ENCODE measurements at regions not wholly inside any gene's neighbourhood (a gene's known extent, or its start where the extent isn't known, plus 50 kb on each side); places are given as distances from the start of the nearest gene placed in this dataset.

DNA sequence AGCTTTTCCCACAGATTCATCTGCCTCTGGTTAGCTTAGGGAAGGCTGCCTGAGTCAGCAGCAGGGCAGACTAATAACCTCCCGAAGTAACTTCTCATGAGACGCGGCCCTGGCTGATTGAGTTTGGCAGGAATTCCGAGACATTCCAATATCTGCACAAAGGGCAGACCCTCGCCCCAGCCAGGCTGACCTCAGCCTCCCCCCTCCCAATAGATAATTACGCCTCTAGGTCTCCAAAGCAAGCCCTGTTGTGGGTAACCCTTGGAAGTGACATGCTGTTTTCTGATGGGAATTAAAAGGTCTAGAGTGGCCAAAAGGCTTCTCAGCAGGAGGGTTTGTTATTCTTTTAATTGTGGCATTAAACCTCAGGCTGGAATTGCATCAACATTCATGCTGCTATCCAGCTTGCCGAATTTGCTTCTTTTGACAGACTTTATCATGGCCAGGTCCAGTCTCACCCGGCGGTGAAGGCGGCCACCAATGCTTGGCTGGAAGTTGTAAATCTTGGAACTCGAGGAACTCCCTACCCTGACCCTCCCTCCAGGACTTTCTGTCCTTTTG, 98.0 kb upstream of the SLC14A2 start:
- in situ Hi-C loops (cut with MboI; ENCODE audit: low sequenced_read_pairs) = no loop called here

DNA sequence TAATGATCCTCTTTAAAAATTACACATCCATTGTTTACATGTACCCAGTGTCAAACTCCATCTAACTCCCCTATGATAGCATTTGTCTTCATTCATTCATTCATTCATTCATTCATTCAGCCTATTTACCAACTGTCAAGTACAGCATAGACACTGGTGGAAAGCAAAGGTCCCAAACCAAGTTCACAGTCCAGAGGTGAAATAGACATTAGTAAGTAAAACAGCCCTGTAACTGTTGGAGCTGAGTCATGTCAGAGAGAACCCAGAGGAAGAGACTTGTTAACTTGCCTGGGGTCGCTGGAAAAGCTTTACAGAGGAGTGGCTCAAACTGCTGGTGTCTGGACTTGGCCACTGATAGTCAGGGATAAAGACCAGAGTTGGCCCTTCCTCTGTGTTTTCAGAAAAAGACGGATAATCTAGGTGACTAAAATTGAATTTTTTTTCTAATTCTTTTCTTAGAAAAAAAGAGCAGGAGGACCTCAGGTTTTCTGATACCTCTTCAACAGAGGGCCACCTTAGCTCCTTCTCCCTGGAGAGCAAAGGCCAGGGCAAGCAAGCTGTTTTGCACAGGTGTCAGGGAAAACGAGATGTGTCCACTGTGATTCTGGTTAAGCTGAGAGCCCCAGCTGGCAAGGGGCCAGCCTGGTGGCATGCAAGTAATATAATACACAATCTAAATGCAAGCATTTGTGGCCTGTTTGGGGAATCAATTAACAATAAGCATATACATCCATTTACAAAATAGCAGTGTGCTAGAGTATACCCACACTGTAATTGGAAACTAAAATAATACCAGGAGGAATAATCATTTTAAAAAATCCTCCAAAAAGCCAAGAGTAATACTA, 96.7 kb upstream of the SLC14A2 start:
- in situ Hi-C loops (cut with MboI; ENCODE audit: low sequenced_read_pairs) = no loop called here

DNA sequence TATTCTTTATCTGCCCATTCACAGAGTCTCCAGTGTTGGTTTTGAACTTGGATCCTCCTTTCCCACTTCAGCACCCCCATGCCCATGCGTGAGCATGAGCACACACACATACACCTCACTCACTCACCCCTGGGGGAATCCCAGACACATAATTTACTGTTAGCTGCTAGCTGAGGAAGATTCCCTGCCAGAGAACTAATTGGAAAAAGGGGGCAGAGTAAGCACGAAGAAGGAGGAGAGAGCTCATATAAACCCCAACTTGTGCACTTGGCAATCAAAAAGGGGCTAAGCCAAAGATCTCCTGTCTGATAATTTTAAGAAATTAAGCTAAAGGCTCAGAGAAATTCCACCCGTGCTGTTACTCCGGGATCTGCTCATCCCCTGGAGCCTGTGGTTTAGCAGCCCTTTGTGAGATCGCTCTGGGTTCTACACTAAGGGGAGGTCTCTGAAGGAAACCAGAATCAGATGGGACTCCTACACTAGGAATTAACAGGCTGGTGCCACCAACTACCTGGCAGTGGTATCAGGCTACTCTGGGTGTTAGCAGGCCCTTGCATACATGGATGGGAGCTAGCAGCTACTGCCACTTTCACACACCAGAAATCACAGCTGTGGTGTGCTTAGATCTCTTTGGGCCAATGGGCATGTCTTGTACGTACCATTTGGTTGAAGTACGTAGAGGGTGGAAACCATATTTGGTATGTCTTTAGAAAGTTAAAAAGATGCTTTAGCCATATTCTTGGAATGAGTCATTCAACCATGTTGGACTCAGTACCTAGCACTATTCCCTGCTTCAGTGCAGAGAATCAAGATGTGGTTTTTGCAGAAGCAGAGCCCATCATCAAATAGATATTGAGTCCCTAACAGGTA, 95.6 kb upstream of the SLC14A2 start:
- in situ Hi-C loops (cut with MboI; ENCODE audit: low sequenced_read_pairs) = no loop called here

DNA sequence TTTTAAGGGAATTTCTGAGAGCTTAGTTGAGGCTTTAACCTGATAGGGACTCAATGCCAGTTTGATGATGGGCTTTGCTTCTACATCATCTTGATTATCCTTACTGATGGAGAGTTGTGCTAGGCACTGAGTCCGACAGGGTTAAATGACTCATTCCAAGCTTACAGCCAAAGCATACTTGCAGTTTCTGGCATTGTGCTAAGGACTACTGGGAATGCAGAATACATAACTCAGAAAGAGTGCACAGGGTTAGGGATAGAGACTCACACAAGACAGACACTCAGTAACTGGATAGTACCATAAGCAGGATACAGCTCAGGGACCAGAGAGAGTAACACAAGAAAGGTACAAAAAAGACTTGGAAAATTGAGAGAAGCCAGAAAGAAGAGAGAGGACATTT, 94.1 kb upstream of the SLC14A2 start:
- in situ Hi-C loops (cut with MboI; ENCODE audit: low sequenced_read_pairs) = no loop called here

DNA sequence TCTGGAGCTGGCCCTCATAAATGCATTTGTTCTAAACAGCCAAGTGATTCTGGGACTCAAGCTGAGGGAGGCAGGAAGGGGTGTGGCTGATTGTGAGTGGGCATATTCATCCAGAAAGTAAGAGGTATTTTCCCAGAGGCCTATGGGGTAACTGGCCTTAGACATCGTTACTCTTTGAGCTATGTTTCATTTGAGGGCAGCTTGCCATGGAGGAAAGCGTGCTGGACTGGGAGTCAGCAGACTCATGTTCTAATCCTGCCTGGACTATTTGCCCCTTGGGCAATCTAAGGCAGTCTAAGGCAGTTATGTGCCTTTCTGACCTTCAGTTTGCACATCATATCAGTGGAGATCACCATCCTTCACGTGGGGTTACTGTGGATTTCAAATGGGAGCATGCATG, 93.5 kb upstream of the SLC14A2 start:
- in situ Hi-C loops (cut with MboI; ENCODE audit: low sequenced_read_pairs) = no loop called here

DNA sequence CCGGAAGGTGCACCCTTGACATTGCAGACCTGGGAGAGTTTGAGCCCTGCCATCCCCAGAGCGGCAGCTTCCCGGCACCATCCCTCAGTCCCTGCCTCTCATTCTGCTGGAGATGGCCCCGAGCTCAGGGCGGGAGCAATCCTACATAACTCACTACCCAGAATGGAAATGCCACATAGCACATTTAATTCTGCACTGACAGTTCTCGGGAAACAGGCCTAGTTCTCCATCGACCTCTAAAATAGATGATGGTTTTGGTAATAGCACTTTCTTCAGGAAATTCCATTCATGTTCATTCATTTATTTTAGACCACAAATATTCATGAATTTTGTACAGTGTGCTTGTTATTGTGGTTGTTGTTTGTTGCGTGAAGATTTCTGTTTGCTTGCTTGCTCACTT, 92.9 kb upstream of the SLC14A2 start:
- in situ Hi-C loops (cut with MboI; ENCODE audit: low sequenced_read_pairs) = no loop called here

DNA sequence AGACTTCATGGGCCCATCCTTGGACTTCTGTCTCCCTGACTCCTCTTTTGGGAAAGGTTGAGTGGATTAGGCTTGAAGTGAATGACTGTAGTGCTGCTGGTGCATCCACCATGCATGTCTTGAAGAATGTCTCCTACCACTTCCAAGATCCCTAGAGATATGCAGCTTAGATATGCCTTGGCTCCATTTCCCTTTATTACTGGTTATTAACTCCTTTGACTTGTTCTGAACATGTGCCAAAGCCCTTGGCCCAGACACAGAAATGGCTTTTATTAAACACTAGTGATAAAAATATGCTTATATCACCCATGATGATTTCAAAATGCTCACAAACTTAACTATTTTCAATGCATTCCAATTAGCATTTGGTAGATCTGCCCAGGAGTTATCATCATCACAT, 90.0 kb upstream of the SLC14A2 start:
- in situ Hi-C loops (cut with MboI; ENCODE audit: low sequenced_read_pairs) = no loop called here

DNA sequence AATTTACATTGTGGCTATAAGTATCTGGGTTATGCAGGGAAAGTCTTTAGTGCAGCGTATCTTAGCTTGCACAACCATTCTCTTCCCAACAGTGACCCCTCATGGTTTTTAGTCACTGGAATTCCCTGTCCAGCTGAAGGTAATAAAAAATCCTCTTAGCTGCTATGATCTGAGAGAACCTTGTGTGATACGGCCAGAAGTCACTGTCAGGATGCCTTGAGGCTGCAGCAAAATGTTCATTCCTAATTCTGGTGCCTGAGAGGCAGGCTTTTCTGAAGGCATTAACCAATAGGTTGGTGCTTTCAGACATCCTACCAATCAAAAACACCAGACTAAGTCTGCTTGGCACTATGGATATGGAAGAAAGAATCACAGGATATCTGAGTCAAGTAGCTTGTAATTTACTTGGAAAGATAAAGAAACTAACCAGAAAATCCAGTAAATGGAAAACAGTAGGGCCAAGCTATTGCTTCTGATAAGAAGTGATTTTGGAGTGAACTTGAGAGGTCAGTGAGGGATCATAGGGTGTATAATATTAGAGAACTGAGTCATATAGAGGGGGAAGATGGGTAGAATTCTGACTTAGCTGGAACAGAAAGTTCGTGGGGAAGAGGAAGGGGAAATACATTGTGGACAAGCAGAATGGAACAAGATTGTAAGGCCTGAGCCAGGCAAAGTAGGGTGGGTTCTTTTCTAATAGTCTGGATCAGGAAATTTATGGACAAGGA, 89.0 kb upstream of the SLC14A2 start:
- in situ Hi-C loops (cut with MboI; ENCODE audit: low sequenced_read_pairs) = no loop called here

DNA sequence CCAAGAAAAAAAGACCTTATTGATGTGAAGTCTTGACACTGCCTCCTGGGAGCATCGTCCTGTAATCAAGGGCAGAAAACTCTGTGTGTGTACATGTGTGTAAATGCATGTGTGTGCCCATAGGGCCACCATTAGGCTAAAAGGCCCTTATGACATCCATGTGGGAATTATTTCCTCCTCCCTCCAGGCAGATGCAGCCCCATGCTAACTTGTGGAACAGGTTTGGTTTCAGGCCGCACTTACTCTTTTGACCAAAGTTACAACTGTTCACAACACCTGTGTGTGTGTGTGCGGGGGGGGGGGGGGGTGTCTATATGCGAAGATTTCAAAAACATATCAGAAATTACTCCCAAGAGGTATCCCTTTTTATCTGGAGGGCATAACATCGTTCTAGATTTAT, 87.4 kb upstream of the SLC14A2 start:
- in situ Hi-C loops (cut with MboI; ENCODE audit: low sequenced_read_pairs) = no loop called here

DNA sequence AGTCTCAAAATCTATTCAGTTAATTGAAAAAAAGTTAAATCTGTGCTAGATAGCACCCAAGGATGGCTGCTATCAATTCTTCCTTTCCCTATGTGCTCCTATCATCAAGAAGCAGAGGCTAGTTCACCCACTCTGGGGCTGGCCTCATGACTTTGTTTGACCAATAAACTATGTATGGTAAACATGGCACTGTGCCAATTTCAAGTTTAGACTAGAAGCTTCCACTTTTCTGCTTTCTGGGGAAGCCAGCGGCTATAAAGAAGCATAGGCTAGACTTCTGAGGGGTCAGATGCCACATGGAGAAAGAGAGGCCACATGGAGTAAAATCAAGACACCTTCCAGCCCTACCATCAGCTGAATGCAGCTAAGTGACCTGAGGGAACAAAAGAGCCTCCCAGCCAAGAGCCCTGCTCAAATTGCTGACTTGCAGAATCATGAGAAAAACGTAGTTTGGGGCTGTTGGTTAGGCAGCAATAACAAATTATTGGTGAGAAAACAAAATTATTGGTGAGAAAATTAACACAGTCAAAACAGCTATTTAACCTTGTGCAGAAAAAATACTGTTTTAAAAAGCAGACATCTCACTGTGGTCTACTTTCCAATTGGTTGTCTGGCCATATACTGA, 86.5 kb upstream of the SLC14A2 start:
- in situ Hi-C loops (cut with MboI; ENCODE audit: low sequenced_read_pairs) = no loop called here

DNA sequence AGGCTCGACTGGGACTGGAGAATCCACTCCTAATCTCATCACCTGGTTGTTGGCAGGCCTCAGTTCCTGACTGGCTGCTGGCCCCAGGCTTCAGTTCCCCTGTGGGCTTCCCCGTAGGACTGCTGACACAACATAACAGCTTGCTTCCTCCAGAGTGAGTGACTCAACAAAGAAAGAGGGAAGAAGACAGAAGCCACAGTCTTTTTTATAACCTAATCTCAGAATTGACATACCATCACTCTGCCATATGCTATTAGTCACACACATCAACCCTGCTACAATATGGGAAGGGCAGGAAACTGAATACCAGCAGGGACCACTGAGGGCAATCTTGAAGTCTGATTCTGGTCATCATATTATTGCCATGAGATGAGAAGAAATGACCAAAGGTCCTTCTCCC, 76.8 kb upstream of the SLC14A2 start:
- in situ Hi-C loops (cut with MboI; ENCODE audit: low sequenced_read_pairs) = no loop called here

DNA sequence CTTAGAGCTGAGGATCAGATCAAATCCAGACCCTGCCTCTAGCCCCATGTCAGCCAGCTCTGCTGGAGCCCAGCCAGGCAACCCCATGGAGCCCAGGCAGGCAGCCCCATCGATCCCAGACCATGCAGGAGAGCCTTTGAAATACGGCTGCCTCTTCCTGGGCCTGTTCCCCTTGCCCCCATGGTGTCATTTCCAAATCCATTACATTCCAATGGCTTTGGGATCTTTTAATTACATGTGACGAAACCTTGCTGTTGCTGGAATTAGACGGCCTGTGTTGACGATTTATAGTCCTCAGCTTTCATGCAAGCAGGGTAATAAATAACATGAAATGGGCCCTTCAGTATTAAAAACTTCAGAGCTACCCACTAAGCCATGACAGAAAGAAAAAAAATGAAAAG, 75.8 kb upstream of the SLC14A2 start:
- in situ Hi-C loops (cut with MboI; ENCODE audit: low sequenced_read_pairs) = no loop called here

DNA sequence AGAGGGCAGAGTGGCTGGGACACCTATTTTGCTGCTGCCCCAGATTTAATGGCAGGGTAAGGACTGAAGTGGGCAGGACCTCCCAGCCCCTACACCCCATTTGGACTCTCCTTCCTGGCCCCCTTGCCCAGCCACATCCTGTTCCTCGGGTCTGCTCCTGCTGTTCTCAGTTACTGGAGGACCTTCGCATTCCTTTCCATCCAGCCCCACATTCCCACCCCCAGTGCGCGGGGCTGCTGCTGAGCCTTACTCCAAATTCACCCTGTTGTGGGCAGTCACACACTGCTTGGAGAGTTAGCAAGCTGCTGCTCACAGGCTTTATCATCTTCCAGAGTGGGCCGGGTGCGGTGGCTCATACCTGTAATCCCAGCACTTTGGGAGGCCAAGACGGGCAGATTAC, 75.2 kb upstream of the SLC14A2 start:
- in situ Hi-C loops (cut with MboI; ENCODE audit: low sequenced_read_pairs) = no loop called here

DNA sequence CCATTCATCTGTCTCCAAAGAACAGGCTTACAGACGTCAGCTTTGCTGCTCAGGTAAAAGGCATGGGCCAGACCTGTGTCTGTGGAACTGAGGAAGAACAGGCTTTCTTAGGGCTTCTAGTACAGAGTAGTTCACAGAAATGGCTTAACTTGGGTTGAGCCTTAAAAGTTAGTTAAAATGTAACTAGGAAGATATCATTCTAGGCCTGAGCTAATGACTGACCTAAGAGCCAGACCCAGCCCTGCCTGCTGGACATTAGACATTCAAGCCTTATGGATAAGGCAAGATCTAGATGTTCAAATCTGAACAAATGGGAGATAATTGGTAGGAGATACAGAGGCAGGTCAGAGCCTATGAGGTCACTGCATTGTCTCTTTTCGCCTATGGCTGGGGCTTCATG, 73.9 kb upstream of the SLC14A2 start:
- in situ Hi-C loops (cut with MboI; ENCODE audit: low sequenced_read_pairs) = no loop called here

DNA sequence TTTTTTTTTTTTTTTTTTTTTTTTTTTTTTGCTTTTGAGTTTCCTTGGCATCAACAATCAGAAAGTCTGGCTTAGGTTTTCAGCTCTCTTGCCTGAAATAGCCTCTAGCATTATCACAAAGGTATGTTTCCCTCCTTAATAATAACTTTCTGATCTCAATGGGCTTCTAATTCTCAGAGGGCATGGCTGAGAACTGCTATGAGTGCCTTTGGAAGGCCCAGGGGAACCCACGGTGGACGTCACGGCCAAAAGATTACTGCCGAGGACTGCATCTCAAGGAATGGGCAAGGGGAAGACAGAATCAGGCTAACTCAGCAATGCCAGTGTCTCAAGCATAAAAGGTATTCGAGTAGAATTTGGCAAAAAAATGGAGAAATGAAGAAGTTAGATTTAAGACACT, 73.2 kb upstream of the SLC14A2 start:
- in situ Hi-C loops (cut with MboI; ENCODE audit: low sequenced_read_pairs) = no loop called here

DNA sequence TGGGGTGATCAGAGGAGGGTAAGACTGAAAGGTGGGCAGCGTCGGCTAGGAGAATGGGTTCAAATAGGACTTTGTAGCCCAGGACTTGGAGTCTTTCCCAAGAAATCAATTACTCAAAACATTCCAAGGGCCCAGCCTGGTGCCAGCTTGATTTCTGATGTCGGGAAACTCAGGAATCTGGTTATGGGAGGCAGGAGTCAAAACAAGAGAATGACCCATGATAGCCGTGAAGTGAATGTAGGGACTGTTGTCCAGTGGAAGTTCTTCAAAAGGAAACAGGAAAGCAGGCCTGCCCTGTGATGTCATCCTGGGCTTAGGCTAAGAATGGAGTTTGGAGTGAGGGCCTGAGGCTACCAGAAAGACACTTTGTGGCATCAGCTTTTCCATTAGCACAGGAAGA, 67.4 kb upstream of the SLC14A2 start:
- in situ Hi-C loops (cut with MboI; ENCODE audit: low sequenced_read_pairs) = no loop called here

DNA sequence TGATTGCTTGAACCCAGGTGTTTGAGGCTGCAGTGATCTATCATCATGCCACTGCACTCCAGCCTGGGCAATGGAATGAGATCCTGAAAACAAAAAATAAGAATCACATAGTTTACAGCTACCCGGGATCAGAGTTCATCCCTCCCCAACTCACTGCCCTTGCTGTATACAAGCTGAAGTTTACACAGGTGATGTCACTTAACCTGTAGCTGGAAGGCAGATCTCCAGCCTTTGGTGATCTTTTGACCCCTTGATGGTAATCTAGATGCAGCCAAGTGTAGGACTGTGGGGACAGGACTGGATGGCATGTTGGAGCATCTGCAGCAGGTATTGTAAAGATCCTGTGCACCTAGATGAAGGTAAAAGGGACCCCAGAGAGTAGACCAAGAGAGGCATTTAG, 66.7 kb upstream of the SLC14A2 start:
- in situ Hi-C loops (cut with MboI; ENCODE audit: low sequenced_read_pairs) = no loop called here

DNA sequence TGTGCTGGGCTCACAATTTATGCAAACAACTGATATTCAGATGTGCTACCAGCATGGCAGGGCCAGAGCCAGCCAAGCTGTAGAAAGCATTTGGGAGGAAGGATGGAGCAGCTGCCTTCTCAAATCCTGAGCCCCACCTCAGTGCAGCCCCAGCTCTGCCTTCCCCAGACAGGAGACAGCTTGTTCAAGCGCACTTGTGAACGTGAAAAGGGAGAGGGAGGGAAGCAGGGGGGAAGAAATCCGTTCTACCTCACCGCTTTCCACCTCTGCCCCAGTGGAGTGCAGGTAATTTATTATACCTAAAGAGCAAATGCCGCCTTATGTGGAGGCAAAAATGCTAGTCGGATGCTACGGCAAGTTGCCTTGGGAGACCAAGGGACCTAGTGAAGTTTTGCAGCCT, 66.0 kb upstream of the SLC14A2 start:
- in situ Hi-C loops (cut with MboI; ENCODE audit: low sequenced_read_pairs) = no loop called here

DNA sequence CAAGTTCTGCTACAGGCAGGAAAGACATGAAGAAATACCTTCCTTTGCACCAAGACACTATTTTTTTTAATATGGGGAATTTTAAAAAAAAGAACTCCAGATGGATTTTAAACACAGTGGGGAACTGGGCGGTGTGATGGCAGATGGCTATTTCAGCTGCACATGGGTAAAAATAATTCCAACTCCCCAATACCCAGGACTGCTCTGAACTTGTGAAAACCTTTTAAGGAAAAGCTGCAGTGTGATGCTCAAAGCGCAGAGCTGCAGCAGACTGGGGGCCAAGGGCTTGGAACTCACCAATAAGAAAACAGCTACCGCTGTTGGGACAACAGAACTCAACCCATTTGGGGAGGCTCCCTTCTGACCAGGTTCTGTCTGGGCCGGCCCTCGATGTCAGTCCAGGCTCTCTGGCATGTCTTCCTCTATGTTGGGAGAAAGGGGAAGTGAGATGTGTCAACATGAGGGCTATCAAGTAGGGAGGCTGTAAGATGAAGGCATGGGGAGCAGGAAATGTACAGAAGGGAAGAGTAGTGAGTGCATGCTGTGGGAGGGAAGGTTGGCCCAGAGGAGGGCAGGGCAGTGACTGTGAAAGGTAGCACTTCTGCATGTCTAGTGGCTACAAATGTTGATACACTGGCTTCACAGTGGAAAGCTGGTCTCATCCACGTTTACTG, 64.0 kb upstream of the SLC14A2 start:
- in situ Hi-C loops (cut with MboI; ENCODE audit: low sequenced_read_pairs) = no loop called here

DNA sequence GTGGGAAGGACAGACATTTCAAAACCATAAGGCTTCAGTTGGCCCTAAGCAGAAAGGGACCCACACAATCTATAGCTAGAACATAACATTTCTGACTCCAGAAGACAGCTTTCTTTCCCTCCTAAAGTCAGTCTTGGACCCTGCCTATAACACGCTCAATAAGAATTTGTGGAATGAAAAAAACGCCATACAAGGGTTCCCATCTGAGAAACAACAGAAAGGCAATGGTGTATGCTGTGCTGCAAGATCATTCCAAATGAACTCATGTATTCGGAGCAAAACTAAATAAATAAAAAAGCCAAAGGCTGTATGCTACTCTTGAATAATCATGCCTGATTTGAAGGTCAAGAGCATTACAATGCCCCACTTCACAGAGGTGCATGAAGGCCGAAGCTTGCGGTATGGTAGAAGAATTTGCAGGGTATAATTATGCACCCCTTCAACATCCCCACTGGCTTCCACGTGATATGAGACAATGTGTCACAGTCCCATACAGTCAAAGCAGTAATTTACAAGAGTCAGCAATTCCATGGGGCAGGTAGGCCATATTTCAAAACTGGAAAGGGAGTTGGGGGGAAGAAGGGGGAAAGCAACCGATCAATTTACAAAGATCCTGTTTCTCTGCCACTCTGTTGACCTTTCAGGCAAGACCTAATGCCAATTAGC, 61.4 kb upstream of the SLC14A2 start:
- in situ Hi-C loops (cut with MboI; ENCODE audit: low sequenced_read_pairs) = no loop called here

Measured in HL-60/S4 treated with phorbol 12-myristate 13-acetate at 8.2 ng/mL for 4 days and 3 days (cell line).